KOPT-K1 (cell line): ENCODE measurements at regions not wholly inside any gene's neighbourhood (a gene's known extent, or its start where the extent isn't known, plus 50 kb on each side); places are given as distances from the start of the nearest gene placed in this dataset.
A peak's percentile ranks its signal among the peaks of the same experiment; 100 is the strongest.

ENCODE experiments used
- H3K27ac ChIP-seq: fragments of 200-600 bp; sonication (generic); 2 replicates; pipeline ENCODE4 v1.5.1; 2016; ENCODE audit warnings: antibody characterized with exemption, mild to moderate bottlenecking, low read depth, low read length; ENCODE audit not compliant: poor library complexity, severe bottlenecking
- H3K36me3 ChIP-seq: fragments of 200-600 bp; sonication (generic); 2 replicates; pipeline ENCODE4 v1.5.1; 2017; ENCODE audit warnings: antibody characterized with exemption, mild to moderate bottlenecking, low read length, moderate library complexity; ENCODE audit not compliant: insufficient read depth
- H3K9me3 ChIP-seq: fragments of 200-600 bp; sonication (generic); 2 replicates; pipeline ENCODE4 v1.5.1; 2017; ENCODE audit warnings: antibody characterized with exemption, low read length, mild to moderate bottlenecking; ENCODE audit not compliant: insufficient read depth, poor library complexity, severe bottlenecking

DNA sequence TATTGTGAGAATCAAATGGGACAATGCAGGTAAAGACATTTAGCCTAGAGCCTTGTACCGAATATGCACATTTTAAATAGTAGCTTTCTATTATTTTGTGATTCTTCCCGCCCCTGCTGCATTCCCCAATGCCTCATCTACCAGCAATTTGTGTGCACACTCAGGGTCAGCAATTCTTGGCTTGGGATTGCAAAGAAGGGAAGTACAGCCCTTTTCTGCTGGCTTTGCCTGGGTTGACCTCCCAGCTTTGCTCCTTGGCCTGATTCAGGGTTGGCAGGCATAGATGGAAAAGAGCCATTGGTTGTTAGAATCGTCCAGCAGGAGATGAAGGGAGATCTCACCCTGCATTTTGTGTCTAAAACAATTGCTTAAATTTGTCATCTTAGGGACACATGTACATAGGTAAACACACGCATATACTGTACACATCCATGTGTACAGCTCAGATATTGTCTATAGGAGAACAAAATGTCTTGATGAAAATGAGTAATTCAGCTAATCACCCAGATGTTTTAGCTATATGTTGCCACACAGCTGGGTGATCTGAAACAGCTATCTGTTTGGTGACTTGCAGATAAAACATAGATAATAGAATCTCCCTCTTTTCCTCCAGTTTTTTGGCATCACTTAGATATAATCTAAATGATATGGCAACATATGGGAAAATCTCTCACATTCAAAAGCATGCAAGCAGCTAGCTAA is 340.9 kb upstream of the TBL1XR1 start:
- no peaks in the 10 kb centered on the region for H3K36me3 ChIP-seq
- peak overlapping the region; percentile 73 for H3K27ac ChIP-seq
- H3K9me3 ChIP-seq = no peaks in the 10 kb centered on the region

DNA sequence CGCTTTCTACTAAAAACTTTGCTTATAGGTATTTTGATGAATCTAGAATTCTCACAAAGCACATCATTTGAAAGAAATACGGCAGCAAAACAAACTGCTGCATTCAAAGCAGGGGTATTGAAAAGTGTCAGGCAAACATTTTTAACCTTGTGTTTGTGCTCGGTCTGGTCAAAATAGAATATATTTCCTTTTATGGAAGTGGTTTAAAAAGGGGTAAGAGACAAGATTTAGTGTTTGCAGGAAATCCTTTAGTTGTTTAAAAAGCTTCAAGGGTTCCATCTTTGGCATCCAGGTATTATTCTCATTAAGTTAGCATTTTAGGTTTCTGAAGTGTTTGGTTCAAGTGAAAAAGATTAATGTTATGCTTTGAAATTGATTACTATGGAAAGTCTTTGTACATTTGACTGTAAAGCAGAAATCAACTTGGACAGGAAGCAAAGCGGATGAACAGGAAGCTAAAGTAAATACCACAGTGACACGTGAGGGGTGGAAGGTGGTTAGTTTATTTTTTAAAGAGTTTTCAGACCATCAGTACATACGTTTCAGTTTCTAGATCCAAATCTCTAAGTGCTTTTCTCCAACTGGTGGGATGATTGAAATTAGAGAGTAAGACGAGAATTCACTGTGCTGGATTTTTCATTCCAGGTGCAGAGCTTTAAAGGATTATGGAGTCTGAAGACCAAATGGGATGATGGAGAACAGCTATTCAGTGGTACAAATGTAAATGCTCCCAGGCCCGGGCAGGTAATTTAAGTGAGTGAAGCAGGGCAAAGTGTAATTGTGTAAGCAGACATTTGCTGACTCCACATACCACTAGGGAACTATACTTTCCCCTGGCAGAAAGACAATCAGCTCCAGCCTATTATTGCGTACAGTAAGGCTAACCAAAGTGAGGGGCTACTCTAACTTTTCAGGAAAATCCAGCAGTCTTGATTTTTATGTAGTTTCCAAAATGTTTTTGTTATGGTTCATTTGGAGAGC is 341.8 kb upstream of the TBL1XR1 start:
- no peaks in the 10 kb centered on the region for H3K36me3 ChIP-seq
- no peaks in the 10 kb centered on the region for H3K9me3 ChIP-seq
- H3K27ac ChIP-seq = peak overlapping the region; percentile 73

DNA sequence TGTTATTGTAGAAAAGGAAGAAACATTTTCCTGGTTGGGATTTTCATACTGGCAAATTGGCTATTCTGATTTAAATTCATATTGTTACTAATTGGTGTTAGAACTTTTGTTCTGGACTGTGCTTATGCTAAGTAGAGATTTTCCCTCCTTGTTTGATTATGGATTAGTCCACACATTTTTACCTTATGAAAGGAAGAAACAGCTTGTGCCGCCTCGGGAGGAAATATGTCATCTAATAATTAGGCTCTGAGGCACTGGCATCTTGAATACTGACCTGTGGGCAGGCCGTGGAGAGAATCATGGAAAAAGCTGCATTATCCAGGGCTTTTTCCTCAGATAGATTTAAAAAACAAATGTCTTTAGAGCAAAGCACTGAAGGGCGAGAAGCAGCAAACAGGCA is 344.3 kb upstream of the TBL1XR1 start:
- H3K36me3 ChIP-seq = no peaks in the 10 kb centered on the region
- H3K9me3 ChIP-seq = no peaks in the 10 kb centered on the region
- no peak overlapping the region for H3K27ac ChIP-seq

DNA sequence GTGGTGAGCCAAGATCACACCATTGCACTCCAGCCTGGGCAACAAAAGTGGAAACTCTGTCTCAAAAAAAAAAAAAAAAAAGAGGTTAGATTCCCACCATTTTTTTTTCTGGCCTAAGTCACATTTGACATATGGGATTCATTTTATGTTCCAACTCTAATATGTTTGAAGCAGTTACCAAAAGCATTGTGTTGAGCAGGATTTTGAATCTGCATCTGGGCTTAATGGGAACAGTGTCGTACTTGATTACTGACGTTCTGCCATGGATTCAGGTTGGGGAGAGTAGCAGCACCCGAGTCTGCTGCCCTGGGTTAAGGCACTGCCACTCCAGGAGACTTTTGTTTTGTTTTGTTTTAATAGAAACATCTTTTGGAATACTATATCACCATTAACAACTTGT is 348.7 kb upstream of the TBL1XR1 start:
- H3K27ac ChIP-seq = no peak overlapping the region
- no peaks in the 10 kb centered on the region for H3K36me3 ChIP-seq
- H3K9me3 ChIP-seq = no peaks in the 10 kb centered on the region

DNA sequence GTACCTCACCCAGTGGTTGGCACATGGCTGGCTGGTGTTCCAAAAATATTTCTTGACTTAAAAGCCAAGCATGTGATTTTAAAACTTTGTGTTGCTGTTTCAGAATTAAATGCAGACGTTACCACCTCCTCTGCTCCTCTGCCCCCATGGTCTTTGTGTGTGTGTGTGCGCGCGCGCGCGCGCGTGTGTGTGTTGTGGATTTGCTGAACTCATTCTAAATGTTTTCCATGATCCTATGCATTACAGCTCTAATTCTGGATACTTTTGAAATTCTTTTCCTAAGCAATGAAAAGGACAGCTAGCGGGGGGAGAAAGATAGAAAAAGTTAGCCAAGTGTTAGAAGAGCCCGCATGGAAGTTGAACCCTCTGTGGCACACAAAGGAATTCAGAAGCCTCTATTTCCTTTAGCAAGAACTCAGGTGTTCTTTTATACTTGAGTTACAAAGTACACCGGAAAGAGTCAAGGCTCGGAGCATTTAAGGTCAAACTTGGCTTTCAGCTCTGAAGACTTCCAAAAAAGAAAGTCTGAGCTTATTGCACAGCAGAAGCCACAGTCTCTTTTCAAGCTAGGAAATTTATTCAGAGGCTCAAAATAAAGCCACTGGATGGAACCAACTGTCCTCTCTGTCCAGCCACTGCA is 350.5 kb upstream of the TBL1XR1 start:
- peak overlapping the region; percentile 34 for H3K27ac ChIP-seq
- no peaks in the 10 kb centered on the region for H3K9me3 ChIP-seq
- no peaks in the 10 kb centered on the region for H3K36me3 ChIP-seq

DNA sequence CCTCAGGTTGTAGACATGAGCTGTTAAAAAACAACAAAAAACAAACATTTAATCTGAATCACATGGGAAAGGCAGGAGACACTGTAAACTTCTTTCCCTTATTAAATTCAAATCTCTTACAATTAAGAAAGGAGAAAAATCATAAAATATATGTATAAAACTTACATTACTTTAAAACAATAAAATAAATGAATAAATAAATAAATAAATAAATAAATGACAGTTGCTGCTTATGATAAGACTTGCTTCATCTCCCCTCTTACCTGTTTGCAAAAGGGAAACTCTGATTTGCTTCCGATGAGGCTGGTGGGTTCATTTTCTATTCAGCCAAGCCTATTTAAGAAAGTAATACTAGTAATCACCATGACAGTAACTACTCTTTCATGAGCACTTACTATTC is 353.4 kb upstream of the TBL1XR1 start:
- H3K36me3 ChIP-seq = no peaks in the 10 kb centered on the region

DNA sequence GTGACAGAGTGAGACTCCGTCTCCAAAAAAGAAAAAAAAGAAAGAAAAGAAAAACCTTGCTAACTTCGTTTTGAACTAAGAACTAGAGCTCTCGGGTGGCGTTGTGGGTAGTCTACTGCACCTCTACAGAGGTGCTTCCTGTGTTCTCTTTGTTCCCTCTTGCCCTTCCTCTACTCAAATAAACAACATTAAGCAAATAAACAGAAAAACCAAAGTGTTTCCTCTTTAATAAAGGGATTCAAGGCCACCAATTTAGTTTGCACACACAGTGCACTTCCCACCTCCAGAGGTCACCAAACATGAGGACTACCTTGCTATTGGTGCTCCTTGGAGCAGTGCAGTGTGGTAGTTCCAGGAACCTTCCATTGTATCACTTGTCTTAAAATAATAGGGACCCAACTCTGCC is 354.2 kb upstream of the TBL1XR1 start:
- no peaks in the 10 kb centered on the region for H3K36me3 ChIP-seq
- peak overlapping the region; percentile 6 for H3K27ac ChIP-seq
- H3K9me3 ChIP-seq = no peaks in the 10 kb centered on the region

More for the DNA sequence above, 353.4 kb upstream of the TBL1XR1 start:
- Histone ChIP-seq H3K27ac (no peak overlapping the region), H3K9me3 (no peaks in the 10 kb centered on the region)

DNA sequence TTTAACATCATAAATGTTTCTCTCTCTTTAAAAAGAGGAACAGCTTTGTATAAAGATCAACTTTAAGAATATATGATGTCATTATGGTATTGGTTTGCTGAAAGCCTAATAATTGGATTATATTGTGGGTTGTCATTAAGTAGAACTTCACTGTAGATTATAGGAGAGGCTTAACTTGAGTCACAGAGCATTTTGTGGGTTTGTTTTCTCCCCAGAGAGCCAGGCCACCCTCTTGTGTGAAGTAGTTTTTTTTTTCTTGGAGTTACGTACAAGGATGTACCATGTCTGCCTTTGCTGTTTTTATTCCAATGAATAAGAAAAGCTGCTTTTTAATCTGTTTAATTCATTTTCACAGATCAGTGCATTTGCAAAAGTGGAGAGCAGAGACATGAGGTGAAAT is 354.8 kb upstream of the TBL1XR1 start:
- H3K27ac ChIP-seq = no peak overlapping the region
- H3K9me3 ChIP-seq = no peaks in the 10 kb centered on the region
- no peaks in the 10 kb centered on the region for H3K36me3 ChIP-seq

DNA sequence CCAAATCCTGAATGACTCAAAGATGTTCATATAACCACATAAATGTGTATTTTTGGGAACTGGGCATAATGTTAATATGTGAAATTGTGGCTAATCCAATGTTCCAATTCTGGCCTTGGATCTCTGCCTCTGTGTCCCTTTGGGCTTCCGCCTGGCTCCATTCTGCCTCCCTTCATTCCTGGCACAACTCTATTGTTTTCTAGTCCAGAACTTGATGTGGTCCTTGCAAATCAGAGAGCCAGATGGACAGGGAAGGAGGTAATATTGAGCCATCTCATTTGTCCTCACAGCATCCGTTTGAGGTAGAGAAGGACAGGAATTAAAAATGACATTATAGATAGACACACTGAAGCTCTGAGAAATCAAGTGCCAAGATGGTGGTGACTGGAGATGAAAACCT is 355.7 kb upstream of the TBL1XR1 start:
- no peaks in the 10 kb centered on the region for H3K9me3 ChIP-seq
- H3K27ac ChIP-seq = no peak overlapping the region
- no peaks in the 10 kb centered on the region for H3K36me3 ChIP-seq

DNA sequence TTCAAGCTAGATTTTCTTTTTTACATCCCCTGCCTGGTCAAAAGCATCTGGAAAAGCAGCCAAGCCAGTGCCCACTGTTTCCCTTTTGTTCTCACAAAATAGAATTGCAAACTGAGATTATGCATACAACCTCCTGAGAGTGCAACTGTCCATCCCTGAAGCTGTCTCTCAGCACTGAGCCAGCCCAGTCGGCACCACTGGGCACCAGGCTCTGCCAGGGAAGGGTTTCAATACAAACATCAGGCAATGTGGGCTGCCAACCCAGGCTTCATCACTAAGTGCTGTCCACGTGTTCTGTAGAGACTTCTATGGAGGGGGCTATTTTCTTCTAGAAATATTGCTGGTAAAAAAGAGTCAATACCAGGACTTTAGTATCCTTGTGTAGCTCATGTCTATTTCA is 356.3 kb upstream of the TBL1XR1 start:
- no peak overlapping the region for H3K27ac ChIP-seq
- H3K36me3 ChIP-seq = no peaks in the 10 kb centered on the region

DNA sequence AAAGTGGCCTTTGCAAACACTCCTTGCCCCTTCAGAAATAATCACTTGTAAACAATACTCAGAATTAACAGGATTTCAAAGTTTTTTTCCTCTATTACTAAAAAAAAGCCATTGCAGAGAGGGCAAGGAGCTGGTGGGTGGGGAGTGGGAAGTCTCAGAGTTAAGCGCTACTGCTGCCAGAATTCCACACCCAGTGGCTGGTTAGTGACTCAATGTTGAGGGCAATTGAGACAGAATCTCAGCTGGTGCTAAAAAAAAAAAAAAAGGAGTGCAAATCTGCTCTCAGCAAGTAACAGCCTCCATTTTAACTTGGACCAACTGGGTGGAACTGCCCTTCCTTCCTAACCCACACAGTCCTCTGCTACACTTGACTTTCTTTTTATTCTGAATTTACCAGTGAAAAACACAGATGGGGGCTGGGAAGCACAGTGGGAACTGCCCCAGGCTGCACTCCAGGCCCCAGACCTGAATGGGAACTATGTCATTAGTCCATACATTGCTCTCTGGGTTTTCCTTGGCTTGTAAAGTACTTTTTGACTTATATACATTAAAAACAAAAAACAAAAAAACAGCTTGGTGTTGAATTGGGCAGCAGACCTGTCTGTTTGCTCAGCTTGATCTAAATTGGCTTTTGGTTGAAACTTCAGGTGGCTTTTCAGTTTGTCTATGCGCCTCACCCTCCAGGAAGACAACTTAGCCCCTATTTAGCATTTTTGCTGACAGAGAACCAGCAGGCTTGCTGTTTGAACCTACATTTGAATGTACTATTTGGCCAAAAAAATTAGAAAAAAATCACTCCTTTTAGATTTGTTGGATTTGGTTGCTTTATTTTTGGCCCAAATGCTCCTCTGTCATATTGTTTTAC is 357.8 kb upstream of the TBL1XR1 start:
- no peaks in the 10 kb centered on the region for H3K9me3 ChIP-seq
- H3K27ac ChIP-seq = no peak overlapping the region
- H3K36me3 ChIP-seq = no peaks in the 10 kb centered on the region

More for the DNA sequence above, 356.3 kb upstream of the TBL1XR1 start:
- H3K9me3 ChIP-seq = no peaks in the 10 kb centered on the region

DNA sequence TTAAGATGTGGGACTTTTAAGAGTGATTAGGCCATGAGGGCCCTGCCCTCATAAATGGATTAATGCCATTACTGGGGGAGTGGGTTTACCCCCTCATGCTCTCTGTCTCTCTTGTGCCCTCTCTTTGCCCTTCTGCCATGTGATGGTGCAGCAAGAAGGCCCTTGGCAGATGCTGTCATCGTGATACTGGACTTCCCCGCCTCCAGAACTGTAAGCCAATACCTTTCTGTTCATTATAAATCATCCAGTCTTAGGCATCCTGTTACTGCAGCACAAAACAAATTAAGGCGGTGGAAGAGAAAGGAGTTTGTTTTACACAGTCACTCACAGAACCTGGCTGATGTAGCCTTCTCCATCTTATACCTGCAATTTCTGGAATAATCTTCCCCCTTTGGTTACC is 360.3 kb upstream of the TBL1XR1 start:
- no peaks in the 10 kb centered on the region for H3K36me3 ChIP-seq
- H3K27ac ChIP-seq = no peak overlapping the region

DNA sequence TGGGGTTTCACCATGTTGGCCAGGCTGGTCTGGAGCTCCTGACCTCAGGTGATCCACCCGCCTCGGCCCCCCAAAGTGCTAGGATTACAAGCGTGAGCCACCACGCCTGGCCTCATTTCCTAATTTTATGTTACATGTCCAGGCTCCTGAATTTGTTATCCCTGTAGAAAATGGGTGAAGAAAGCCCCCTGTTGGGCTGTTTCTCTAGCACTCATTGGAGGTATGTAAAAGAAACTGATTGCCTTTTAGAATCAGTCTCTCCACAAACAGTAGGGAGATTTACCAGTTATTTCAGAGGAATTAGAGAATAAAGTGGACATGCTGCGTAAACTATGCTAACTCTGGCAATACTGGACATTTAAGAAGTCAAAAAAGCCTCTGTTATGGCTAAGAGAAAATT is 364.1 kb upstream of the TBL1XR1 start:
- no peak overlapping the region for H3K27ac ChIP-seq
- no peaks in the 10 kb centered on the region for H3K9me3 ChIP-seq
- no peaks in the 10 kb centered on the region for H3K36me3 ChIP-seq

More for the DNA sequence above, 360.3 kb upstream of the TBL1XR1 start:
- no peaks in the 10 kb centered on the region for H3K9me3 ChIP-seq

DNA sequence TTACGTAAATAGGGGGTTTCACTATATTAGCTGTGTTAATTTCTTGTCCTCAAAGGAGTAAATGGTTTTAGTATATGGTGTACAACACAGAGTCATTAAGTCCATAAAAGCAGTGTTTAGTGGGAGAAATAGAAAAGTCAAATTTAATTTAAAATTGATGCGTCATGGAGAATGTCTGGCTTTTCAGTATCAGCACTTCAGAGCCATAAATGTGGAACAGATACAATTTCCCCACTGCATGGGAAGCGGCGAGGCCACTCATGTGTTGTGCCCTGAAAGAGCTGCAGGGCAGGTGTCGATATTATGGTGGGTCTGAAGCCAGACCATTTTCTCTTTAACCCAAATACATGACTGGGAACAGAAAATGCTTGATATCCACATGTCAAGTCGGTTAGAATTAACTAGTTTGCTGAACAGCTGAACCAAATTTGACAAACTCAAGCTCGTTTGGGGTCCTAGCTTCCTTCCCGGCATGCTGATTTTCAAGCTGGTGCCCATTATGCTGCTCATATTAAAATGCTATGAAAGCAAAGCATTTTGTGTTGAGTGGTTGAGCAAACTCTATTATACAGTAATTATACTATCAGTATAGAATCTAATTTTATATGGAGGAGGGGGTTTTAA is 364.6 kb upstream of the TBL1XR1 start:
- no peaks in the 10 kb centered on the region for H3K9me3 ChIP-seq
- no peaks in the 10 kb centered on the region for H3K36me3 ChIP-seq
- H3K27ac ChIP-seq = no peak overlapping the region
